ENCODE measurements at regions not wholly inside any gene's neighbourhood (a gene's known extent, or its start where the extent isn't known, plus 50 kb on each side); places are given as distances from the start of the nearest gene placed in this dataset.

- no peak for DNase-seq (ENCODE audit: low read depth, low spot score)
- no peak for TF ChIP-seq TCF7L2 (IDR thresholded peaks at IDR 0.05; ENCODE audit: low read depth, low read length)
- no peak for TF ChIP-seq POLR2AphosphoS5 (IDR thresholded peaks at IDR 0.05; ENCODE audit: low read depth, low read length)
- TF ChIP-seq SIN3A (IDR thresholded peaks at IDR 0.05; ENCODE audit: borderline replicate concordance, insufficient read depth, low read depth, low read length), result no peak
- TF ChIP-seq CTCF (IDR thresholded peaks at IDR 0.05), result no peak
- TF ChIP-seq REST (IDR thresholded peaks at IDR 0.05; ENCODE audit: insufficient read depth in 1 of 2, low read depth in 2 of 2, low read length in 1 of 2), result no peak
- Histone ChIP-seq H3K27me3 (ENCODE audit: control insufficient read depth, insufficient read depth, low read length) (no peaks in the 10 kb centered on the region), H3K4me1 (ENCODE audit: control insufficient read depth, insufficient read depth, low read length) (no peaks in the 10 kb centered on the region), H3K36me3 (ENCODE audit: control insufficient read depth, insufficient read depth, low read length) (no peaks in the 10 kb centered on the region), H3K4me3 (ENCODE audit: low read depth in 2 of 2, low read length in 2 of 2) (no peak overlapping the region), H3K9me3 (ENCODE audit: control insufficient read depth, insufficient read depth, low read depth, low read length) (peaks cover 3% of the 10 kb centered on the region; the same call in 1 of the 2 replicates), H3K27ac (ENCODE audit: low read length) (no peak overlapping the region)
- POLR2A ChIA-PET, result no interaction called here
- CTCF ChIA-PET, result no interaction called here
- no peak for ATAC-seq
- intact Hi-C loops (cut with micrococcal nuclease; ENCODE audit: unreplicated experiment) (no loop called here), in situ Hi-C loops (cut with HindIII; ENCODE audit: low pct_unique_long_range_greater_than_20kb, low sequenced_read_pairs) (no loop called here)
- BruUV-seq (replicated peaks), result no TSS peak
Measured at GRCh38 chr11:37699644-37700043, 1101.6 kb upstream of the RAG2 start.

GRCh38 chr11:37695283-37695682, 1097.2 kb upstream of the RAG2 start:
- ChIA-PET POLR2A (no interaction called here), CTCF (no interaction called here)
- no peak overlapping the region for H3K4me3 ChIP-seq (ENCODE audit: low read depth in 2 of 2, low read length in 2 of 2)
- in situ Hi-C loops (cut with HindIII; ENCODE audit: low pct_unique_long_range_greater_than_20kb, low sequenced_read_pairs) (no loop called here), intact Hi-C loops (cut with micrococcal nuclease; ENCODE audit: unreplicated experiment) (no loop called here)
- no TSS peak for BruUV-seq (replicated peaks)
- peaks cover 3% of the 10 kb centered on the region; the same call in 1 of the 2 replicates for H3K9me3 ChIP-seq (ENCODE audit: control insufficient read depth, insufficient read depth, low read depth, low read length)
- no peak for TF ChIP-seq CTCF (IDR thresholded peaks at IDR 0.05)
- TF ChIP-seq TCF7L2 (IDR thresholded peaks at IDR 0.05; ENCODE audit: low read depth, low read length), result no peak
- TF ChIP-seq SIN3A (IDR thresholded peaks at IDR 0.05; ENCODE audit: borderline replicate concordance, insufficient read depth, low read depth, low read length), result no peak
- TF ChIP-seq POLR2AphosphoS5 (IDR thresholded peaks at IDR 0.05; ENCODE audit: low read depth, low read length), result no peak
- TF ChIP-seq REST (IDR thresholded peaks at IDR 0.05; ENCODE audit: insufficient read depth in 1 of 2, low read depth in 2 of 2, low read length in 1 of 2), result no peak
- no peaks in the 10 kb centered on the region for H3K4me1 ChIP-seq (ENCODE audit: control insufficient read depth, insufficient read depth, low read length)
- DNase-seq (ENCODE audit: low read depth, low spot score) (no peak), ATAC-seq (no peak)
- H3K27ac ChIP-seq (ENCODE audit: low read length), result no peak overlapping the region
- H3K36me3 ChIP-seq (ENCODE audit: control insufficient read depth, insufficient read depth, low read length), result no peaks in the 10 kb centered on the region
- H3K27me3 ChIP-seq (ENCODE audit: control insufficient read depth, insufficient read depth, low read length), result no peaks in the 10 kb centered on the region

Data from Panc1 (cell line).